ENCODE measurements at regions not wholly inside any gene's neighbourhood (a gene's known extent, or its start where the extent isn't known, plus 50 kb on each side); places are given as distances from the start of the nearest gene placed in this dataset.

DNA sequence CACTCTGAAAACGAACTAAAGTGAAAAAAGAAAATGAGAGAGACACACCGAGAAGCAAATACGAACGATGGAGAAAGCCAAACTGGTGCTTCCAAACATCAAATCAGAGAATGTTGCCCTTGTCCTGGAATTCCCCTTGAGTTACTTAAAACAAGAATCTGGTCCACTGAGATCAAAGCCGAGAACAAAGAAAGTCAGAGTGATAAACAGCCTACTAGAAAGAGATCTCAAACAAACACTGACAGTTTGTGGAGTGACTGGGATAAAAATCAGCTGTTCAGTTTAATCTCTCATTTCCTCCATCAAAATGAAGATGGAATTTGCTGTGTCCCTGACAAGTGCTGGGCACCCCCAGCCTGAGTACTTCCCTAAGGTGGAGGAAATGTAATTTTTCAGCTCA is 582.6 kb downstream of the NR2F1-AS1 start:
- no peak for TF ChIP-seq POLR2AphosphoS5 (IDR thresholded peaks at IDR 0.05; ENCODE audit: low read depth, low read length)
- no peak for TF ChIP-seq CTCF (IDR thresholded peaks at IDR 0.05)
